Naive B cell (primary cell): ENCODE measurements at regions not wholly inside any gene's neighbourhood (a gene's known extent, or its start where the extent isn't known, plus 50 kb on each side); places are given as distances from the start of the nearest gene placed in this dataset.

ENCODE experiments used
- ATAC-seq, 2 donors: fragments of 150-1000 bp; cut with Tn5 transposase; 2 replicates each; pipeline ENCODE4 v1.10.0; 2021; ENCODE audit warnings: low read depth in 2 of 2, mild to moderate bottlenecking in 2 of 2, moderate library complexity in 2 of 2
- DNase-seq: peaks from one replicate; pipeline ENCODE4 v3.0.0; 2022
- H3K27ac Mint-ChIP-seq, 6 donors: one replicate each; pipeline ENCODE4 v1.8.0; 2020 to 2022; ENCODE audit warnings: mild to moderate bottlenecking in 6 of 6, mixed read lengths in 6 of 6, moderate library complexity in 5 of 6, inconsistent platforms in 2 of 6
- H3K27me3 Mint-ChIP-seq, 3 donors: one replicate each; pipeline ENCODE4 v1.8.0; 2021 to 2022; ENCODE audit warnings: mixed read lengths in 3 of 3, mild to moderate bottlenecking in 1 of 3
- H3K36me3 Mint-ChIP-seq, 2 donors: one replicate each; pipeline ENCODE4 v1.8.0; 2020 to 2022; ENCODE audit warnings: mixed read lengths in 2 of 2, inconsistent platforms in 1 of 2, mild to moderate bottlenecking in 1 of 2
- H3K4me1 Mint-ChIP-seq, 3 donors: one replicate each; pipeline ENCODE4 v1.8.0; 2020 to 2022; ENCODE audit warnings: mixed read lengths in 3 of 3, inconsistent platforms in 1 of 3, mild to moderate bottlenecking in 1 of 3, moderate library complexity in 1 of 3
- H3K4me3 Mint-ChIP-seq, 8 donors: one replicate each; pipeline ENCODE4 v1.8.0; 2020 to 2022; ENCODE audit warnings: mild to moderate bottlenecking in 8 of 8, mixed read lengths in 8 of 8, moderate library complexity in 8 of 8, inconsistent platforms in 2 of 8
- H3K9me3 Mint-ChIP-seq, 7 donors: one replicate each; pipeline ENCODE4 v1.8.0; 2020 to 2022; ENCODE audit warnings: mixed read lengths in 7 of 7, mild to moderate bottlenecking in 5 of 7, inconsistent platforms in 2 of 7, moderate library complexity in 1 of 7

- H3K27ac Mint-ChIP-seq = no peak overlapping the region
- no peak for ATAC-seq
- peaks cover 17 to 39% (median 18%) of the 10 kb centered on the region in 3 donors for H3K27me3 Mint-ChIP-seq
Observed at GRCh38 chr10:8180360-8181109, 126.0 kb downstream of the GATA3 start.

GRCh38 chr10:8181496-8182157, 127.1 kb downstream of the GATA3 start:
- H3K4me1 Mint-ChIP-seq = no peaks in the 10 kb centered on the region
- H3K27ac Mint-ChIP-seq = no peak overlapping the region
- peaks cover 0 to 4% of the 10 kb centered on the region in 2 donors for H3K36me3 Mint-ChIP-seq
- DNase-seq = no peak
- H3K4me3 Mint-ChIP-seq = peak overlapping the region in 1 of 8 donors; percentile 13
- ATAC-seq = no peak
- H3K27me3 Mint-ChIP-seq = peaks cover 11 to 39% (median 18%) of the 10 kb centered on the region in 3 donors
- H3K9me3 Mint-ChIP-seq = peaks cover 0 to 9% (median 5%) of the 10 kb centered on the region in 7 donors

More at GRCh38 chr10:8180360-8181109, 126.0 kb downstream of the GATA3 start:
- no peak for DNase-seq
- H3K9me3 Mint-ChIP-seq = peaks cover 0 to 9% (median 5%) of the 10 kb centered on the region in 7 donors
- H3K4me3 Mint-ChIP-seq = no peak overlapping the region
- no peaks in the 10 kb centered on the region for H3K4me1 Mint-ChIP-seq
- peaks cover 0 to 4% of the 10 kb centered on the region in 2 donors for H3K36me3 Mint-ChIP-seq

DNA sequence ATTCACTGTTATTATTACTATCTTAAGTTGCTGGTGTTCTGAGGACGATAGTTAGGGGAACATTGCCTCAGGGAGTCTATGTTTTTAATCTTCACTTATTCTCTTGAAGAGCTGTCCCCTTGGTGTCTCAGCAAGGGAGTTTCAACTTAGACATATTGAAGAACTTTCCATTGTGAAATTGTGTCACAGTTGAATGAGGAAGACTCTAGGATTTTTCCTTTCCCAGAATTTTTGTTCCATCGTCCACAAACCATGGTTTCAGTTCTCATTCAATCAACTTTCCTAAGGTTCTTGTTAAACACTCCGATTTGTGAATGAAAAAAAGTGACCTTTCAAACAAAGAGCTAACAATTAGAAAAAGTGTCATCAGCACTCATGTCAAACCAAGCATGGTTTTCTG, 128.3 kb downstream of the GATA3 start:
- Mint-ChIP-seq H3K9me3 (peaks cover 0 to 9% (median 7%) of the 10 kb centered on the region in 7 donors), H3K27me3 (peaks cover 12 to 35% (median 18%) of the 10 kb centered on the region in 3 donors), H3K27ac (no peak overlapping the region), H3K4me3 (no peak overlapping the region), H3K4me1 (no peaks in the 10 kb centered on the region), H3K36me3 (peaks cover under 1 to 4% of the 10 kb centered on the region in 2 donors)
- ATAC-seq (no peak), DNase-seq (no peak)

- Mint-ChIP-seq H3K9me3 (peaks cover 2 to 12% (median 8%) of the 10 kb centered on the region in 7 donors), H3K27ac (no peak overlapping the region), H3K27me3 (peaks cover 17 to 39% (median 22%) of the 10 kb centered on the region in 3 donors), H3K4me3 (no peak overlapping the region), H3K4me1 (no peaks in the 10 kb centered on the region), H3K36me3 (peaks cover 4 to 6% of the 10 kb centered on the region in 2 donors)
- DNase-seq (no peak), ATAC-seq (no peak)
Observed at GRCh38 chr10:8183241-8183704, 128.8 kb downstream of the GATA3 start.

DNA sequence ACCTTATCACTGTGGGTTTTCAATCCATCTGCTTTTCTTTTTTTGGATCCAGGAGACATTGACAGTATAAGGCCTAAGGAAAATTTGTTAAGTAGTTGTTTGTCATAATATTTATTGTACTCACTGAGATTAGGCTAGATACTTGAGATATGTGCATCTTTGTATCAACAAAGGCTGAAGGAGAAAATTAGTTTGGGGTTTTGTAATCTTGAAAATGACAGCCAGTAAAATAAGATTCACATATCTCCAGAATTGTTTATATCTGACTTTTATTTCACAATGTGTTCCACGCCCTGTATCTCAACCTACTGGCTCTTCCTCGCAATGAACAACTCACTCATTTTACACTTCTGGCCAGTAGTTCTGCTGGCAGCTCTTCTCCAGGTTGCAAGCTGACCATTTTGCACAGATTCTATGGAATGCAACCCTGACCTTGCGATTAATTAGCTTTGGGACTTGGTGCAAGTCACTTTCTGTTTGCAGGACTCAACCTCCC, 132.7 kb downstream of the GATA3 start:
- Mint-ChIP-seq H3K36me3 (peaks cover 4 to 18% of the 10 kb centered on the region in 2 donors), H3K27ac (no peak overlapping the region), H3K4me3 (no peak overlapping the region), H3K4me1 (peaks cover 3 to 8% (median 4%) of the 10 kb centered on the region in 3 donors), H3K27me3 (peaks cover 28 to 35% (median 32%) of the 10 kb centered on the region in 3 donors), H3K9me3 (peaks cover 4 to 15% (median 11%) of the 10 kb centered on the region in 7 donors)
- ATAC-seq (no peak), DNase-seq (no peak)

GRCh38 chr10:8189458-8189857, 135.0 kb downstream of the GATA3 start:
- Mint-ChIP-seq H3K4me1 (peaks cover 3 to 8% (median 4%) of the 10 kb centered on the region in 3 donors), H3K36me3 (peaks cover 4 to 18% of the 10 kb centered on the region in 2 donors), H3K27me3 (peaks cover 23 to 28% (median 26%) of the 10 kb centered on the region in 3 donors), H3K9me3 (peaks cover 2 to 15% (median 8%) of the 10 kb centered on the region in 7 donors), H3K4me3 (no peak overlapping the region), H3K27ac (no peak overlapping the region)
- ATAC-seq (no peak), DNase-seq (no peak)

- ATAC-seq = no peak
- Mint-ChIP-seq H3K4me3 (no peak overlapping the region), H3K4me1 (peaks cover 3 to 8% (median 4%) of the 10 kb centered on the region in 3 donors), H3K27ac (no peak overlapping the region), H3K9me3 (peaks cover 2 to 15% (median 7%) of the 10 kb centered on the region in 7 donors), H3K27me3 (peaks cover 19 to 21% (median 21%) of the 10 kb centered on the region in 3 donors), H3K36me3 (peaks cover 0 to 18% of the 10 kb centered on the region in 2 donors)
- DNase-seq = no peak
Observed at GRCh38 chr10:8192301-8192700, 137.8 kb downstream of the GATA3 start.

GRCh38 chr10:8193546-8193945, 139.1 kb downstream of the GATA3 start:
- peak overlapping the region in 1 of 6 donors; percentile 9 for H3K27ac Mint-ChIP-seq
- H3K27me3 Mint-ChIP-seq = peaks cover 12 to 13% (median 13%) of the 10 kb centered on the region in 3 donors
- peaks cover 0 to 10% (median 3%) of the 10 kb centered on the region in 7 donors for H3K9me3 Mint-ChIP-seq
- ATAC-seq (no peak), DNase-seq (no peak)
- H3K4me1 Mint-ChIP-seq = peaks cover 3 to 8% (median 4%) of the 10 kb centered on the region in 3 donors
- H3K4me3 Mint-ChIP-seq = no peak overlapping the region
- H3K36me3 Mint-ChIP-seq = peaks cover 0 to 10% of the 10 kb centered on the region in 2 donors

DNA sequence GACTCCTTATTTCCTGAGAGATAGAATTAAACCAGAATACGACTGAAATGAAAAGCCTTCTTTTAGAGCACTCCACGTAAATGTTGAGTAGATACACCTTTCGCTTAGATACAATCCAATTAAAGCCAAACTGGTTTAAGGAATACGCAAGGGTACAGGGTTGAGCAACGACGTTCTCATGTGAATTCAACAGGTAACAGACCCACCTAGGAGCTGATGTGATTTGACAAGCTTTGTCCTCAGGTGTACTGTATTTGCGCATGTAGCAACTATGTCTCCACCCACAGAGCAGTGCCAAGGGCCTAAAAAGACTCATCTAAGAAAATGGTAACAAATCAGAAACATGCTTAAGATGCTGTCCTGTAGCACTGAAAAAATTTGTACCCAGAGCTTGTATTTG, 139.6 kb downstream of the GATA3 start:
- no peak for ATAC-seq
- no peak overlapping the region for H3K4me3 Mint-ChIP-seq
- peaks cover 0 to 5% of the 10 kb centered on the region in 2 donors for H3K36me3 Mint-ChIP-seq
- peaks cover 7 to 12% (median 8%) of the 10 kb centered on the region in 3 donors for H3K27me3 Mint-ChIP-seq
- DNase-seq = no peak
- H3K27ac Mint-ChIP-seq = no peak overlapping the region
- H3K9me3 Mint-ChIP-seq = peaks cover 0 to 7% (median 2%) of the 10 kb centered on the region in 7 donors
- H3K4me1 Mint-ChIP-seq = peaks cover 1 to 5% (median 2%) of the 10 kb centered on the region in 3 donors

- Mint-ChIP-seq H3K27me3 (peaks cover 0 to 17% (median 0%) of the 10 kb centered on the region in 3 donors), H3K4me3 (no peak overlapping the region), H3K27ac (no peak overlapping the region), H3K4me1 (no peaks in the 10 kb centered on the region), H3K36me3 (no peaks in the 10 kb centered on the region), H3K9me3 (no peaks in the 10 kb centered on the region)
- ATAC-seq (no peak), DNase-seq (no peak)
Observed at GRCh38 chr10:8206882-8207281, 152.4 kb downstream of the GATA3 start.

DNA sequence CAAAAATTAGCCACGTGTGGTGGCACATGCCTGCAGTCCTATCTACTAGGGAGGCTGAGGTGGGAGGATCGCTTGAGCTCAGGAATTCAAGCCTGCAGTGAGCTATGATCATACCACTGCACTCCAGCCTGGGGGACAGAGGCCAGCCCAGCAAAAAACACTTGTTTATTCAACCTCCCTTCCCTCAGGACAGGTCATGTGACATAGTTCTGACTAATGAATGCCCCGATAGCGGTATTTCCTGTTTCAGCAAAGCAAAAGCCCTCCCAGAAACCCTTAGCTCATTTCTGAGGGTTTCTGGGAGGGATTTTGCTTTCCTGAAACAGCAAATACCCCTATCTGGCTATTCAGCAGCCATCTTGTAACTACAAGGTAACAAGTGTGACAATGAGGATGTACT, 157.1 kb downstream of the GATA3 start:
- Mint-ChIP-seq H3K9me3 (peaks cover 0 to 8% (median 2%) of the 10 kb centered on the region in 7 donors), H3K4me1 (no peaks in the 10 kb centered on the region), H3K4me3 (no peak overlapping the region), H3K36me3 (no peaks in the 10 kb centered on the region), H3K27ac (no peak overlapping the region), H3K27me3 (peaks cover 0 to 24% (median 0%) of the 10 kb centered on the region in 3 donors)
- ATAC-seq = no peak
- DNase-seq = no peak

GRCh38 chr10:8213735-8214134, 159.2 kb downstream of the GATA3 start:
- Mint-ChIP-seq H3K4me1 (no peaks in the 10 kb centered on the region), H3K4me3 (no peak overlapping the region), H3K36me3 (no peaks in the 10 kb centered on the region), H3K27me3 (peaks cover 0 to 15% (median 3%) of the 10 kb centered on the region in 3 donors), H3K9me3 (peaks cover 0 to 8% (median 3%) of the 10 kb centered on the region in 7 donors), H3K27ac (no peak overlapping the region)
- no peak for ATAC-seq
- no peak for DNase-seq

DNA sequence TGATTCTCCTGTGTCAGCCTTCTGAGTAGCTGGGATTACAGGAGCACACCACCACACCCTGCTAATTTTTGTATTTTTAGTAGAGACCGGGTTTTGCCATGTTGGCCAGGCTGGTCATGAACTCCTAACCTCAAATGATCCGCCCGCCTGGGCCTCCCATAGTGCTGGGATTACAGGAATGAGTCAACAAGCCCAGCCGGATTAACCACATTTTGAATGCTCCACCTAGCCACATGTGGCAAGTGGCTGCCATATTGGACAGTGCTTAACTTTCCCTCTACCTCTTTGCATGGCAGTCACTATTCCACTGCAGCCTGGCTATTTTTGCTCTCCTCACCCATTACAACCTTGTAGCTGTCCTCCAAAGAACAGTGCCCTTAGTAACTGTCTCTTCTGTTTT, 160.1 kb downstream of the GATA3 start:
- H3K4me1 Mint-ChIP-seq = no peaks in the 10 kb centered on the region
- DNase-seq = no peak
- H3K27ac Mint-ChIP-seq = no peak overlapping the region
- H3K27me3 Mint-ChIP-seq = peaks cover 0 to 7% (median 3%) of the 10 kb centered on the region in 3 donors
- peaks cover 0 to 14% (median 5%) of the 10 kb centered on the region in 7 donors for H3K9me3 Mint-ChIP-seq
- no peak for ATAC-seq
- no peak overlapping the region for H3K4me3 Mint-ChIP-seq
- H3K36me3 Mint-ChIP-seq = no peaks in the 10 kb centered on the region
